ENCODE measurements at regions not wholly inside any gene's neighbourhood (a gene's known extent, or its start where the extent isn't known, plus 50 kb on each side); places are given as distances from the start of the nearest gene placed in this dataset.

DNA sequence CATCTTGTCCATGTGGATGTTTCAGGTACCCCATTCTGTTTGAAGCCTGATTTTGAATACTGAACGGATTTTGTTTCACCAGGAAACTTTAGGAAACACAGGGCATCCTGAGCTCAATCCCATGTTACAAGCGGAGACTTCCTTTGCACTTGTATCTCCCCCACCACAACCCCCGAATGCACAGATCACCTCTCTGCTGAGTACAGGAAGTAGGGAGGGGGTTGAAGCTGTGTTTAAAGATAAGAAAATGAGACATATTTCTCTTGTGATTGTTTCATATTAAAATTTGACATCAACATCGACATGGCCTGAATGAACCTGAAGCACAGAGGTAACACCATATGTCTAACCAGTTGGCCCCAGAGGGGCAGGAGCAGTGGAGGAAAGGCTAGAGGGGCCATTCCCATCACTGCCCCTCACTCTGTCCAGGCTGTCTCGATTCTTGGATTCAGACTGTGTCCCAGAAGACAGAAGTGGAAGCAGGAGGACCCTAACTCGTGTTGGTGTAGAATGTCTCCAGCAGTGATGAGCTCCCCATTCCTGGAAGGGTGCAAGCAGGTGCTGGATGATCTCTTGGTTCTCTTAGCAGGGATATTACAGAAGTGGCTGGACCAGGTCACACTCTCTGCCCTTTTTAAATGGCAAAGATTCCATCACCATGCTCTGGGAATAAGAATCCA, 59.6 kb upstream of the IQSEC1 start:
- no peak overlapping the region for H3K4me3 ChIP-seq (ENCODE audit: insufficient read depth, low read depth, low read length)
- ChIA-PET CTCF (no interaction called here), POLR2A (ENCODE audit: unreplicated experiment) (no interaction called here)
- no peak overlapping the region for H3K14ac ChIP-seq (replicated peaks; ENCODE audit: low read depth, low read length)
- no peak overlapping the region for H2AK5ac ChIP-seq (ENCODE audit: low read depth, low read length)
- no peak overlapping the region for H2BK15ac ChIP-seq (ENCODE audit: low read depth, low read length)
- H2BK120ac ChIP-seq (ENCODE audit: low read depth, low read length): no peak overlapping the region
- intact Hi-C loops (cut with micrococcal nuclease) (no loop called here), in situ Hi-C loops (cut with MboI; ENCODE audit: low sequenced_read_pairs) (no loop called here), dilution Hi-C loops (cut with HindIII; ENCODE audit: low sequenced_read_pairs, unreplicated experiment) (no loop called here)
- H2AK9ac ChIP-seq (replicated peaks; ENCODE audit: low read depth, low read length, poor library complexity): no peak overlapping the region
- no peak overlapping the region for H3K56ac ChIP-seq (ENCODE audit: extremely low read depth, insufficient read depth, low read length)
- no peak overlapping the region for H4K8ac ChIP-seq (ENCODE audit: low read depth in 2 of 2, low read length in 2 of 2)
- no peak overlapping the region for H2AFZ ChIP-seq (replicated peaks; ENCODE audit: low read length, poor library complexity)
- no peaks in the 10 kb centered on the region for H3K9me1 ChIP-seq (ENCODE audit: insufficient read depth, low read length)
- peaks cover 2% of the 10 kb centered on the region; the same call in 1 of the 2 replicates for H3K27me3 ChIP-seq (ENCODE audit: control insufficient read depth, insufficient read depth, low read length)
- H4K20me1 ChIP-seq (ENCODE audit: insufficient read depth, low read length): no peaks in the 10 kb centered on the region
- no peak overlapping the region for H3K4me2 ChIP-seq (ENCODE audit: low read depth, low read length)
- H3K4ac ChIP-seq (ENCODE audit: low read depth, low read length): no peak overlapping the region
- no peak overlapping the region for H3K27ac ChIP-seq (ENCODE audit: insufficient read depth, low read length)
- H3K36me3 ChIP-seq (ENCODE audit: control insufficient read depth, insufficient read depth, low read length): no peaks in the 10 kb centered on the region
- no peak overlapping the region for H4K91ac ChIP-seq (ENCODE audit: insufficient read depth, low read depth, low read length)
- WGBS, 2 experiments (ENCODE audit: extremely low coverage in 2 of 2, insufficient read length in 1 of 2): no CpG with 5 or more reads among the region's 6 CpGs
- no peak overlapping the region for H2BK20ac ChIP-seq (ENCODE audit: low read depth, low read length)
- no peak overlapping the region for H2BK5ac ChIP-seq (ENCODE audit: low read depth, low read length, poor library complexity, severe bottlenecking)
- TF ChIP-seq NFE2L2 (IDR thresholded peaks at IDR 0.05; ENCODE audit: low read depth, low read length) (no peak), MAZ (IDR thresholded peaks at IDR 0.05; ENCODE audit: borderline replicate concordance, low read depth, low read length) (no peak), POLR2A (IDR thresholded peaks at IDR 0.05; ENCODE audit: low read depth, low read length) (no peak), CEBPB (IDR thresholded peaks at IDR 0.05; ENCODE audit: low read depth, low read length) (no peak), SMC3 (IDR thresholded peaks at IDR 0.05; ENCODE audit: low read depth, low read length) (no peak)
- TF ChIP-seq, protein P1, sequence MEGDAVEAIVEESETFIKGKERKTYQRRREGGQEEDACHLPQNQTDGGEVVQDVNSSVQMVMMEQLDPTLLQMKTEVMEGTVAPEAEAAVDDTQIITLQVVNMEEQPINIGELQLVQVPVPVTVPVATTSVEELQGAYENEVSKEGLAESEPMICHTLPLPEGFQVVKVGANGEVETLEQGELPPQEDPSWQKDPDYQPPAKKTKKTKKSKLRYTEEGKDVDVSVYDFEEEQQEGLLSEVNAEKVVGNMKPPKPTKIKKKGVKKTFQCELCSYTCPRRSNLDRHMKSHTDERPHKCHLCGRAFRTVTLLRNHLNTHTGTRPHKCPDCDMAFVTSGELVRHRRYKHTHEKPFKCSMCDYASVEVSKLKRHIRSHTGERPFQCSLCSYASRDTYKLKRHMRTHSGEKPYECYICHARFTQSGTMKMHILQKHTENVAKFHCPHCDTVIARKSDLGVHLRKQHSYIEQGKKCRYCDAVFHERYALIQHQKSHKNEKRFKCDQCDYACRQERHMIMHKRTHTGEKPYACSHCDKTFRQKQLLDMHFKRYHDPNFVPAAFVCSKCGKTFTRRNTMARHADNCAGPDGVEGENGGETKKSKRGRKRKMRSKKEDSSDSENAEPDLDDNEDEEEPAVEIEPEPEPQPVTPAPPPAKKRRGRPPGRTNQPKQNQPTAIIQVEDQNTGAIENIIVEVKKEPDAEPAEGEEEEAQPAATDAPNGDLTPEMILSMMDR (conservative IDR thresholded peaks at IDR 0.05; ENCODE audit: low read depth, low read length): no peak
- H3K9ac ChIP-seq (ENCODE audit: low read depth, low read length): no peak overlapping the region
- no peak overlapping the region for H3K18ac ChIP-seq (ENCODE audit: low read depth, low read length)
- no peak for ATAC-seq (ENCODE audit: low read depth)
- no peaks in the 10 kb centered on the region for H3K4me1 ChIP-seq (ENCODE audit: control insufficient read depth, insufficient read depth, low read length)
- no peak overlapping the region for H4K5ac ChIP-seq (ENCODE audit: low read depth, low read length)
- H3K23ac ChIP-seq (ENCODE audit: low read depth, low read length): no peak overlapping the region
- no peaks in the 10 kb centered on the region for H3K9me3 ChIP-seq (ENCODE audit: control insufficient read depth, insufficient read depth, low read length)
- BruUV-seq (replicated peaks): no TSS peak
- DNase-seq: no peak
- H3K79me1 ChIP-seq (ENCODE audit: low read depth in 1 of 2, low read length in 2 of 2): no peaks in the 10 kb centered on the region
